Left lung (tissue), 4 donors: ENCODE measurements at regions not wholly inside any gene's neighbourhood (a gene's known extent, or its start where the extent isn't known, plus 50 kb on each side); places are given as distances from the start of the nearest gene placed in this dataset.

Experiments
- ATAC-seq: fragments of 200-7000 bp; cut with Tn5 transposase; one replicate; pipeline ENCODE4 v1.9.1; 2020; ENCODE audit warnings: moderate library complexity
- DNase-seq, 4 donors: peaks; one replicate each; pipeline ENCODE4 v3.0.0-alpha.2; 2013 to 2020
- H3K27ac ChIP-seq, 2 donors: fragments of 200-600 bp; sonication (generic) in 1 of 2; one replicate each; pipeline versions ENCODE4 v1.5.0 to v1.8.0; 2020 to 2021
- H3K27me3 ChIP-seq, 2 donors: fragments of 200-600 bp; sonication (generic) in 1 of 2; one replicate each; pipeline versions ENCODE4 v1.5.0 to v1.8.0; 2020 to 2021
- H3K36me3 ChIP-seq, 2 donors: fragments of 200-600 bp; sonication (generic) in 1 of 2; one replicate each; pipeline versions ENCODE4 v1.5.0 to v1.8.0; 2020 to 2021
- H3K4me1 ChIP-seq, 2 donors: fragments of 200-600 bp; one replicate each; pipeline ENCODE4 v1.8.0; 2021
- H3K4me3 ChIP-seq, 2 donors: fragments of 200-600 bp; sonication (generic) in 1 of 2; one replicate each; pipeline versions ENCODE4 v1.5.0 to v1.8.0; 2020 to 2021; ENCODE audit warnings: mild to moderate bottlenecking in 1 of 2
- H3K9me3 ChIP-seq, 2 donors: fragments of 200-600 bp; sonication (generic) in 1 of 2; one replicate each; pipeline versions ENCODE4 v1.5.0 to v1.8.0; 2020 to 2021
- CTCF ChIP-seq, 2 donors: fragments of 200-600 bp; sonication (generic) in 1 of 2; IDR thresholded peaks; one replicate each; pipeline versions ENCODE4 v1.5.0 to v1.8.0; 2021; ENCODE audit warnings: antibody characterized with exemption in 2 of 2
- intact Hi-C, 2 donors: fragments of 100-400 bp; cut with DNase I; formaldehyde crosslinking; loops; one replicate each; pipeline versions ENCODE4 v1.11.2 to v1.14.2; 2022
- donor health status: DM: no; HTN: yes; CAD: no.
- donor health status: DM: no; HTN: no; CAD: no.

GRCh38 chr2:75986617-75987016 is 275.9 kb upstream of the GCFC2 start:
- intact Hi-C loops: no loop called here
- no peak overlapping the region for H3K4me3 ChIP-seq
- no peak overlapping the region for H3K27ac ChIP-seq
- DNase-seq (no peak), ATAC-seq (no peak)
- no peaks in the 10 kb centered on the region for H3K27me3 ChIP-seq
- H3K4me1 ChIP-seq: no peaks in the 10 kb centered on the region
- TF ChIP-seq CTCF (IDR thresholded peaks at IDR 0.05): no peak
- peaks cover 0 to 18% of the 10 kb centered on the region in 2 donors for H3K9me3 ChIP-seq
- H3K36me3 ChIP-seq: no peaks in the 10 kb centered on the region

- Histone ChIP-seq H3K4me1 (no peaks in the 10 kb centered on the region), H3K9me3 (peaks cover 0 to 9% of the 10 kb centered on the region in 2 donors), H3K27me3 (no peaks in the 10 kb centered on the region), H3K36me3 (no peaks in the 10 kb centered on the region), H3K27ac (no peak overlapping the region), H3K4me3 (no peak overlapping the region)
- no peak for DNase-seq
- intact Hi-C loops: no loop called here
- no peak for ATAC-seq
- TF ChIP-seq CTCF (IDR thresholded peaks at IDR 0.05): no peak
Observed at GRCh38 chr2:75982719-75983118, 272.0 kb upstream of the GCFC2 start.

- Histone ChIP-seq H3K4me1 (no peaks in the 10 kb centered on the region), H3K36me3 (no peaks in the 10 kb centered on the region), H3K27ac (no peak overlapping the region), H3K9me3 (peaks cover 0 to 5% of the 10 kb centered on the region in 2 donors), H3K4me3 (no peak overlapping the region), H3K27me3 (no peaks in the 10 kb centered on the region)
- DNase-seq (no peak), ATAC-seq (no peak)
- no peak for TF ChIP-seq CTCF (IDR thresholded peaks at IDR 0.05)
- intact Hi-C loops: no loop called here
Observed at GRCh38 chr2:75964646-75965045, 253.9 kb upstream of the GCFC2 start.

- Histone ChIP-seq H3K4me3 (no peak overlapping the region), H3K9me3 (no peaks in the 10 kb centered on the region), H3K27me3 (no peaks in the 10 kb centered on the region), H3K27ac (no peak overlapping the region), H3K4me1 (no peaks in the 10 kb centered on the region), H3K36me3 (no peaks in the 10 kb centered on the region)
- no peak for TF ChIP-seq CTCF (IDR thresholded peaks at IDR 0.05)
- DNase-seq (no peak), ATAC-seq (no peak)
- intact Hi-C loops: no loop called here
Observed at GRCh38 chr2:75960472-75961009, 249.8 kb upstream of the GCFC2 start.

GRCh38 chr2:75959724-75960471 is 249.2 kb upstream of the GCFC2 start:
- TF ChIP-seq CTCF (IDR thresholded peaks at IDR 0.05): no peak
- no peaks in the 10 kb centered on the region for H3K9me3 ChIP-seq
- H3K4me1 ChIP-seq: no peaks in the 10 kb centered on the region
- no peak overlapping the region for H3K27ac ChIP-seq
- H3K36me3 ChIP-seq: no peaks in the 10 kb centered on the region
- intact Hi-C loops: no loop called here
- no peak overlapping the region for H3K4me3 ChIP-seq
- no peaks in the 10 kb centered on the region for H3K27me3 ChIP-seq
- no peak for DNase-seq
- ATAC-seq: no peak
